GM12801 (cell line): ENCODE measurements at regions not wholly inside any gene's neighbourhood (a gene's known extent, or its start where the extent isn't known, plus 50 kb on each side); places are given as distances from the start of the nearest gene placed in this dataset.

Experiments used
- TF ChIP-seq, protein P1 (sequence below): IDR thresholded peaks from one replicate; pipeline ENCODE4 v1.5.1; 2011; ENCODE audit warnings: control low read depth; ENCODE audit not compliant: insufficient read length; ENCODE audit errors: extremely low read depth

DNA sequence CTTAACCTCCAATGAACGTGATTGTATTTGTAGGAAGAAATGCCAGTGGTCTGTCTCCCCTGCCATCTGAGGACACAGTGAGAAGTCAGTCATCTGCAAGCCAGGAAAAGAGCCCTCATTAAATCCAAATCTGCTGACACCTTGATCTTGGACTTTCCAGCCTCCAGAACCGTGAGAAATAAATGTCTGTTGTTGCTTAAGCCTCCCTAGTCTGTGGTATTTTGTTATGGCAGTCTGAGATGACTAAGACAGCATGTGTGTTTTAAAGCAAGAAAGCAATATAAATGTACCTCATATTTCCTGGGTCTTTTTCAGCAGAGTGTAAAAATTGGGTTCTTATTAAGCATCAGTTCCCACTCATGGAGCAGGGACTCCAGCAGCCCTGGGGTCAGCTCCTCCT is 177.9 kb upstream of the NLRP1 start:
- TF ChIP-seq, protein P1, sequence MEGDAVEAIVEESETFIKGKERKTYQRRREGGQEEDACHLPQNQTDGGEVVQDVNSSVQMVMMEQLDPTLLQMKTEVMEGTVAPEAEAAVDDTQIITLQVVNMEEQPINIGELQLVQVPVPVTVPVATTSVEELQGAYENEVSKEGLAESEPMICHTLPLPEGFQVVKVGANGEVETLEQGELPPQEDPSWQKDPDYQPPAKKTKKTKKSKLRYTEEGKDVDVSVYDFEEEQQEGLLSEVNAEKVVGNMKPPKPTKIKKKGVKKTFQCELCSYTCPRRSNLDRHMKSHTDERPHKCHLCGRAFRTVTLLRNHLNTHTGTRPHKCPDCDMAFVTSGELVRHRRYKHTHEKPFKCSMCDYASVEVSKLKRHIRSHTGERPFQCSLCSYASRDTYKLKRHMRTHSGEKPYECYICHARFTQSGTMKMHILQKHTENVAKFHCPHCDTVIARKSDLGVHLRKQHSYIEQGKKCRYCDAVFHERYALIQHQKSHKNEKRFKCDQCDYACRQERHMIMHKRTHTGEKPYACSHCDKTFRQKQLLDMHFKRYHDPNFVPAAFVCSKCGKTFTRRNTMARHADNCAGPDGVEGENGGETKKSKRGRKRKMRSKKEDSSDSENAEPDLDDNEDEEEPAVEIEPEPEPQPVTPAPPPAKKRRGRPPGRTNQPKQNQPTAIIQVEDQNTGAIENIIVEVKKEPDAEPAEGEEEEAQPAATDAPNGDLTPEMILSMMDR: no peak

DNA sequence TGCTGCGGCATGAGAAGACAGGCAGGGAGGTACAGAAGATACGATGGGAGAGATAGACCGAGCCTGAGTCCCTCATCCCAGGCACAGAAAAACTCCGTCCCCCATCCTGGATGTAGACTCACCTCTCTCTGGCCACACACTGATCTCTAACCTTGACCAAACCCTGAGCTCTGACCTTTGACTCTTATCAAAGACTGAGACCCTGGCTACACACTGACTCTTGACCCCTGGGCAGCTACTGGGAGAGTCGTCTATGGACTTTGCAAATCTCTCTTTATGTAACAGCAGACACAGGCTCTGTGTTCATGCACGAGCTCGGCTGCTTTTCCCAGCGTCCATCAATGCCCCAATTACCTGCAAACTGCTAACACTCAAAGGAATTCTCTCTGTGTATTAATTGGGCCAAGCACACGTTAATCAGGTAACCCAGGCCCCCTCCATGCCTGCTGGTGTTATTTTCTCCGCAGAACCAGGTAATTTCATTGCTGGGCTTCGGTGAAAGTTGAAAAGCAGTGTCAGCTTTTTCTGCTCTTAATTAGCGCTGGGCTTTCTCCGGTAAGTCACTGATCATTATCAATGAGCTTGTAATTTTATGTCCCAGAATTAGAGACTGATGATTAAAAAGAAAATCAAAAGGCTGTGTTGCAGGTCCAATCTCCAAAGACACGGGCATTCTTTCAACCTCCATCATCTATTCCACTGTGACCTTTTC is 179.4 kb upstream of the NLRP1 start:
- TF ChIP-seq, protein P1: no peak

DNA sequence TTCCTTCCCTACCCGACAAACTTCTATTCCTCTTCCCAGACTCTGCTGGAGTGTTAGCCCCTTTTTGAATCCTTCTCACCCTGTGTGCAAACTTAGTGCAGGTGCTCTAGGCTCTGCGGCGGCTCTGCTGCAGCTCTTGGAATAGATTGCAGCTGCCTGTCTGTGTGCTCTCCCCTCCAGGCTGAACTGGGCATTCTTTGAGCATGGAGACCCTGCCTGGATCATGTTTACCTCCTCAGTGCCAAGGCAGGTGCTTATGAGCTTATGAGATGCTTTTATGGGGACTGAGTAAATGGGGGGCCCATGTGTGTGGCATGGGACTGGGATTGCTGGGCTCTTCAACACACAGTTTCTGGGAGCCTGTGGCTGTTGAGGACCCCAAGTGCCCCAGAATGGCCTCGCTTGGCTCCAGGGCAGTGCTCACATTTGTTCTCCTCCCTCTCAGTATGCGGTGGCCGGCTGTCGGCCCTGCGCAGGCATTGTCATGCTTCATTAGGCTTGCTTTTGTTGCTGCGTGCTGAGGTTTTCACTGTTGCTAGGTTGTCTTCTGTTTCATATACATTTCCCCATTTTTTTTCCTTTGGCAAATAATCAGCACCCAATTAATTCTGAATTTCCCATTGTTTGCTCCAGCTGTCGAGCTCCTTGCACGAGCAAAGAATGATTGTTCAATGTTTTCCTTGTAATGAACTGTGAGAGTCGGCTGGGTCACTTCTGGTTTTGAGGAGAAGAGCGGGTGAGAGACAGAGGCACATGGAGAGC is 185.5 kb upstream of the NLRP1 start:
- TF ChIP-seq, protein P1: no peak

DNA sequence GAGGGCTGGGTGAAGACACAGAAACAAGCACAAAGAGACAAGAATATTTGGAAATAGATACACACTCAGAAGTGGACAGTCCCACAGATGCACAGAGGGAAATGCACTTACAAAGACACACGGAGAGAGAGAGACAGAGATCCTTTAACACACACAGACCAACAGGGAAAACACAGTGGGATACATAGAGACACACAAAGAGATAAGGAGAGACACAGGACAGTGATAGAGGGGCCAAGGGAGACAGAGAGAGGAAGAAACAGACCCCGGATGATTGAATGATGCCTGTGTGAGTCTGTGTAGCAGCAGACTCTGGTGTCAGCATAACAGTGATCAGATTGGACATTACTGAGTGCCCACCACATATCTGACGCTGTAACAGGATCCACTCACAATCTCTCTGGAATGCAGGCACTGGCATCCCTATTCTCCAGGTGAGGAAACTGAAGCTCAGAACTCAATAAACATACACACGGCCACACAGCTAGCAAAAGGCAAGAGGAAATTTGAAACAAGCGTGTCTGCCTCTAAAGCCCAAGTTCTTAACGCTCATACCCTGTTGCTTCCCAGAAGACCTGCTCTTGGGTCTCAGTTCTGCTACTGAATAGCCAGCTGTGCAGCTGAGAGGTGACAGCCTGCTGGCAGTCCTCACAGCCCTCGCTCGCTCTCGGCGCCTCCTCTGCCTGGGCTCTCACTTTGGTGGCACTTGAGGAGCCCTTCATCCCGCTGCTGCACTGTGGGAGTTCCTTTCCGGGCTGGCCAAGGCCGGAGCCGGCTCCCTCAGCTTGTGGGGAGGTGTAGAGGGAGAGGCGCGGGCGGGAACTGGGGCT is 186.3 kb upstream of the NLRP1 start:
- TF ChIP-seq, protein P1: no peak

DNA sequence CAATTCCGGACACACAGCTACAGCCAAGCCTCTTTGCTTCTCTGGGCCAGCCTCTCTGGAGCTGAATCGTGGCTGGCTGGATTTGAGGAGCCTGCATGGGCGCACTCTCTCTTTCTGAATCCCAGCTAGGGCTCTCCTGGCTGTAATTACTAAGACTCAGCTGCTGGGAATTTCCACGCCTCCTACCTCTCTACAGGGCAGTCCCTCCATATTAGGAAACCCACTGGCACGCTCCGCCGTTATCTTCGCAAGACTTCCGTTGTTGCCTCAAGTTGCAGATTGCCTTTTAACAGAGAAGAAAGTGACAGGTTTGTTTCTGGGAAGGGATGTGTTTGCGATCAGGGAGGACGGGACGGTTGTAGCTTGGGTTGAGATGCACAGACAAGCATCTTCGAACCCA is 188.4 kb upstream of the NLRP1 start:
- TF ChIP-seq, protein P1: no peak

DNA sequence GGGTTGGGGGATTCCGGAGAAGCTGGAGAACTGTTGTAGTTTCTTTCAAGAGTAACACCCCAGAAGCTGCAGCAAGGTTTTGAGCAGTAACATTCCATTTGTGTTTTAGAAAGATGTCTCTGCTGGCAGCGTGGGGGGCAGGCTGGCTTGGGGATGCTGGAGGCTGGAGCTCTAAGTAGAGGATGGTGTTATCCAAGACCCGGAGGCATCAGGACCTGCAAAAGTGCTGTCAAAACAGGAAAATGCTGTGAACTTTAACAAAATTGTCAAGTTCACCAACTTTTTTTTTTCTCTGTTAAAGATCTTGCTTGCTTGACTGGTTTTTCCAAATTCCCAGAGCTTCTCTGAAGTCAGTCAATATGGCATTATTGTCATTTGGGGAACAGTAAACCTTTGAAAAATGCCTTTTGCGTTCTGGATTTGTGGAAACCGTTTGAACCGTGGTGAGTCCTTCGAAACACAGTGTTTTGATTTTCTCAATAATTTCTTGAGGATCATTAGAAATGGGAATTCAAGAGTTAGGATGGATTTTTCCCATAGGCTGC is 189.6 kb upstream of the NLRP1 start:
- TF ChIP-seq, protein P1: no peak

DNA sequence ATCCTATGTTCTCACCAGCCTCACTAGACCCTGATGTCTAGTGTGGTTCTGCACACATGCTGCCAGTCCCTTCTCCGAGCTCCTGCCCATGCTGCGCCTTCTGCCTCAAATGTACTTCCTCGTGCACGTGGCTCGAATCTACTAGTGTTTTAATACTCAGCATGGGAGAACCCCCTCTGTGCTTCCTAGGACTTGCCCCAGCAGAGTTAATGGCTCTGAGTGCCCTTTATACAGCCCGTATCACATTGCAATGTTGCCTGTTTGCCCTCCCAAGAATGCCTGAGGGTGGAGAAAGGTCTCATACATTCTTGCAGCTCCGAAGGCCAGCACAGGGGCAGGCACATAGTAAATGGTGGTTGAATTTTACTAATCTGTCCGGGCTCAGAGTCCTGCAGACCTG is 190.8 kb upstream of the NLRP1 start:
- TF ChIP-seq, protein P1: no peak
